ENCODE measurements at regions not wholly inside any gene's neighbourhood (a gene's known extent, or its start where the extent isn't known, plus 50 kb on each side); places are given as distances from the start of the nearest gene placed in this dataset.

GRCh38 chr4:124946696-124947095 lies 234.2 kb upstream of the ANKRD50 start:
- DNase-seq (ENCODE audit: low read depth in 2 of 2): peak in 1 of 2 donors; percentile 11
- TF ChIP-seq, protein P1, sequence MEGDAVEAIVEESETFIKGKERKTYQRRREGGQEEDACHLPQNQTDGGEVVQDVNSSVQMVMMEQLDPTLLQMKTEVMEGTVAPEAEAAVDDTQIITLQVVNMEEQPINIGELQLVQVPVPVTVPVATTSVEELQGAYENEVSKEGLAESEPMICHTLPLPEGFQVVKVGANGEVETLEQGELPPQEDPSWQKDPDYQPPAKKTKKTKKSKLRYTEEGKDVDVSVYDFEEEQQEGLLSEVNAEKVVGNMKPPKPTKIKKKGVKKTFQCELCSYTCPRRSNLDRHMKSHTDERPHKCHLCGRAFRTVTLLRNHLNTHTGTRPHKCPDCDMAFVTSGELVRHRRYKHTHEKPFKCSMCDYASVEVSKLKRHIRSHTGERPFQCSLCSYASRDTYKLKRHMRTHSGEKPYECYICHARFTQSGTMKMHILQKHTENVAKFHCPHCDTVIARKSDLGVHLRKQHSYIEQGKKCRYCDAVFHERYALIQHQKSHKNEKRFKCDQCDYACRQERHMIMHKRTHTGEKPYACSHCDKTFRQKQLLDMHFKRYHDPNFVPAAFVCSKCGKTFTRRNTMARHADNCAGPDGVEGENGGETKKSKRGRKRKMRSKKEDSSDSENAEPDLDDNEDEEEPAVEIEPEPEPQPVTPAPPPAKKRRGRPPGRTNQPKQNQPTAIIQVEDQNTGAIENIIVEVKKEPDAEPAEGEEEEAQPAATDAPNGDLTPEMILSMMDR (IDR thresholded peaks at IDR 0.05; ENCODE audit: low read depth, low read length): no peak
- no peak overlapping the region for H3K4me3 ChIP-seq (replicated peaks in 1 of 2; ENCODE audit: low read depth in 2 of 2, low read length in 2 of 2)

DNA sequence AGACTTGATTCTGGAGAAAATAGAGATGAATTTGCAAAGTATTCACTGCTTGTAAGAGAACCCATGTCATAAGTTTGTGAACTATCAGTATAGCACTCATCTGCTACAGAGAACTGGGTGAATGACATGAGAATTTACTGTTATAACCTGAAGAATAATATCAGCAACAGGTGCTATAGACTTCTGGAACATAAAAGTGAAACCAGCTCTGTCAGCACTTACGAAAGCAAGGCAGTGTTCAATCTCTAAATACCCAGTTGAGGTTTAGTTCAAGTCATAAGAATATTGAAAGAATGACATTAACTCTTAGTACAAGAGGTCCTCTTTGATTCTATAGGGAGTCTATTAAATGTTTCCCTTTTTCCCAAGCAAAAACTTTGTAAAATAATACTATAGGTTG lies 232.9 kb upstream of the ANKRD50 start:
- H3K4me3 ChIP-seq (replicated peaks in 1 of 2; ENCODE audit: low read depth in 2 of 2, low read length in 2 of 2): no peak overlapping the region
- TF ChIP-seq, protein P1 (IDR thresholded peaks at IDR 0.05; ENCODE audit: low read depth, low read length): no peak
- peak in 1 of 2 donors; percentile 21 for DNase-seq (ENCODE audit: low read depth in 2 of 2)

- no peak for DNase-seq (ENCODE audit: low read depth in 2 of 2)
- no peak overlapping the region for H3K4me3 ChIP-seq (replicated peaks in 1 of 2; ENCODE audit: low read depth in 2 of 2, low read length in 2 of 2)
- TF ChIP-seq, protein P1 (IDR thresholded peaks at IDR 0.05; ENCODE audit: low read depth, low read length): no peak
Measured at GRCh38 chr4:124943938-124944337, 231.4 kb upstream of the ANKRD50 start.

GRCh38 chr4:124943145-124943889 lies 230.8 kb upstream of the ANKRD50 start:
- peak; percentile 54 to 96 for DNase-seq (ENCODE audit: low read depth in 2 of 2)
- H3K4me3 ChIP-seq (replicated peaks in 1 of 2; ENCODE audit: low read depth in 2 of 2, low read length in 2 of 2): no peak overlapping the region
- TF ChIP-seq, protein P1 (IDR thresholded peaks at IDR 0.05; ENCODE audit: low read depth, low read length): no peak

DNA sequence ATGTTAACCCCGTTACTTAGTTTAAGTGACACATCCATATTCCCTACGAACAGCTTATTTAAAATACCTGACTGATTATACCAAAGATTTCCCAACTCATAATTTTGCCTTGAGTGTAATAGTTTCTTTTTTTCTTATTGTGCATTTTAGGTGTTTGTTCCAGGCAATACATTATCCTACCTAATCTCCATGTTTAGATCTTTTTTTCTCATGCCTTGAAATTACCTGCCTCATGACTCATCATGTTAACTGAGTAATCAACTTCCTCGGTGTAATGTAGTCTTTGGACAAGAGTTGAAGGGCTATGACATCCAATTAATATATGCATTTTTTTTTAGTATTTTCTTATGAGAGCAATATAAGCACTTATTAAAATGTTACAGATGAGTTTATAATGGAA lies 228.7 kb upstream of the ANKRD50 start:
- TF ChIP-seq, protein P1 (IDR thresholded peaks at IDR 0.05; ENCODE audit: low read depth, low read length): no peak
- DNase-seq (ENCODE audit: low read depth in 2 of 2): peak in 1 of 2 donors; percentile 55
- H3K4me3 ChIP-seq (replicated peaks in 1 of 2; ENCODE audit: low read depth in 2 of 2, low read length in 2 of 2): no peak overlapping the region

DNA sequence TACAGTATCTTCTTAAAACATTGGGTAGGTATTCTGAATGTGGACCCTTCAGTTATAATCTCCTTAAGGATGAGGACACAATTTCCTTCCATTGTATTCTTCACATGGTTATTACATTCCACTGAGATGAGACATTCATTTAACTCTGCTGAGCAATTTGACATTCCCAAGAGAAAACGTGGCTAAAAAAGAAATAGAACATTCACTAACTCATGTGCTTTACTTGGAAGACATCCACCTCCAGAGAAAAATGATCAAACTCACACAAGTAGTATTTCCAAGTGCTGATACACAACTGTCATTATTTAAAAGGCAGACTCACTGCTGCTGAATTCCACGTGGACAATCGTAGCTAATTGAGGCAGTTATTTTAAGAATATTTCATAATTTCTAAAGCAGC lies 227.9 kb upstream of the ANKRD50 start:
- H3K4me3 ChIP-seq (replicated peaks in 1 of 2; ENCODE audit: low read depth in 2 of 2, low read length in 2 of 2): no peak overlapping the region
- TF ChIP-seq, protein P1 (IDR thresholded peaks at IDR 0.05; ENCODE audit: low read depth, low read length): no peak
- DNase-seq (ENCODE audit: low read depth in 2 of 2): peak; percentile 97 to 99

DNA sequence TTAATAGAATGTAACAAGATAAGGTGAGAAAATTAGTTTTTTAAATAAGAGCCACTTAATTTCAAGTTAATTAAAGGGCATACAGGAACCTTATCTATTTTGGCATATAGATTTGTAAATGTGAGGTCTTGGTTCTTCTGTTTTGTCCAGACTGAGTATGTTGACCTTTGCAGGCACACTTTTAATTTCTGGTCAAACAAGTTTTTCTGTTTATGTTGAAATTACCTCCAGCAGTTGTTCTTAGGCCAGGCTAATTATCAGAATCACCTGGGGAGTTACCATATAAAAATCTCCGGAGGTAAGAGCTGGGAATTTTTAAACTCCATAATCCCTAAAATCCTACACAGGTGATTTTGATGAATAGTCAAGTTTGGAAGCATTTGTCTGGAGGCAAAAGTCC lies 227.4 kb upstream of the ANKRD50 start:
- no peak overlapping the region for H3K4me3 ChIP-seq (replicated peaks in 1 of 2; ENCODE audit: low read depth in 2 of 2, low read length in 2 of 2)
- DNase-seq (ENCODE audit: low read depth in 2 of 2): no peak

More for the DNA sequence above, 227.4 kb upstream of the ANKRD50 start:
- TF ChIP-seq, protein P1 (IDR thresholded peaks at IDR 0.05; ENCODE audit: low read depth, low read length): no peak
